Astrocyte (in vitro differentiated cells and primary cell): ENCODE measurements at regions not wholly inside any gene's neighbourhood (a gene's known extent, or its start where the extent isn't known, plus 50 kb on each side); places are given as distances from the start of the nearest gene placed in this dataset.

Experiments used
- CTCF ChIP-seq: IDR thresholded peaks from 2 replicates; pipeline ENCODE4 v1.5.1; 2011; ENCODE audit warnings: low read depth, mild to moderate bottlenecking, inconsistent platforms, low read length, moderate library complexity; ENCODE audit not compliant: insufficient read depth
- EZH2 ChIP-seq: IDR thresholded peaks from 2 replicates; pipeline ENCODE4 v1.6.1; 2012; ENCODE audit warnings: mild to moderate bottlenecking, low read length, inconsistent platforms; ENCODE audit not compliant: insufficient read depth

GRCh38 chr16:60407034-60407433, 1629.2 kb downstream of the CDH8 start:
- TF ChIP-seq EZH2 (no peak), CTCF (no peak)
